ENCODE measurements at regions not wholly inside any gene's neighbourhood (a gene's known extent, or its start where the extent isn't known, plus 50 kb on each side); places are given as distances from the start of the nearest gene placed in this dataset.

DNA sequence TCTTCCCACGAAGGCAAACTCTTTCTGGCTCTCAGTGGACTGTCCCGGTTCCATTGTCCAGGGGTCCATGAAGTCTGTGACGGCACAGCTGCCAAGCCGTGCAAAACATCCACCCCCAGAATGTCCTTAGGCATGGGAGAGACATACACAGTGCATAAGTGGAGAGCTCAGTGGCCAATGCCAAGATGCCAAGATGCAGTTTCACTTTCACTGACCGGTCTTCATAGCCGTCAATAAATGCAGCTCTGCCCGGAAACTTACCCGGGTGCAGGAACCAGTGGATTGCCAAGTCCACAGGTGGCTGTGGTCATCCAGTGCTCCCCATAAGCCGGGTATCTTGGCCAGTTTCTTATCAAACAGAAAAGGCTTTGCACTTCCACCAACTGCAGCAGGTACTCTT, 162.3 kb downstream of the PTCSC3 start:
- DNase-seq: no peak
- Histone ChIP-seq H3K4me3 (no peak overlapping the region), H3K9me3 (no peaks in the 10 kb centered on the region), H3K27ac (no peak overlapping the region), H3K27me3 (ENCODE audit: low read depth) (no peaks in the 10 kb centered on the region), H3K4me1 (no peaks in the 10 kb centered on the region), H3K36me3 (no peaks in the 10 kb centered on the region)
- ATAC-seq: peak; percentile 58 to 69
- intact Hi-C loops (cut with DNase I): no loop called here
- TF ChIP-seq CTCF (IDR thresholded peaks at IDR 0.05): no peak

DNA sequence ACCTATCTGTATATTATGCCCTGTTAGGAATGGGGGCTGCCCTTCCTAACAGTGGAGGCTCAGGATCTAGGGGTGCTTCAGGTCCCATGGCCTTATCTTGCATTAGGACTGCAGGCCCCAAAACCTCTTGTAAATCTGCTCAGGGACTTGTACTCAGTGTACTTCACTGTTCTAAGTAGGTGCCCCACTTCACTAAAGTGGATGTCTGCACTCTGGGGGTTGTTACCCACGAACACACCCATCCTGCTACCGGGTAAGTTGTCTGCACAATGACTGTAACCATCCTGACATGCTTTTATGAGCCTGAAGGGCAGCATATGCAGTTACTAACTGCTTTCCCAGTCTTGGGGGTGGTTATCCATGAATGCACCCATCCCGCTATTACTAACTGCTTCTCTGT, 163.0 kb downstream of the PTCSC3 start:
- Histone ChIP-seq H3K27ac (no peak overlapping the region), H3K4me1 (no peaks in the 10 kb centered on the region), H3K36me3 (no peaks in the 10 kb centered on the region), H3K9me3 (no peaks in the 10 kb centered on the region), H3K27me3 (ENCODE audit: low read depth) (no peaks in the 10 kb centered on the region), H3K4me3 (no peak overlapping the region)
- intact Hi-C loops (cut with DNase I): no loop called here
- DNase-seq: no peak
- no peak for TF ChIP-seq CTCF (IDR thresholded peaks at IDR 0.05)
- ATAC-seq: peak; percentile 65 to 74

- Histone ChIP-seq H3K27ac (no peak overlapping the region), H3K27me3 (ENCODE audit: low read depth) (no peaks in the 10 kb centered on the region), H3K4me1 (no peaks in the 10 kb centered on the region), H3K9me3 (no peaks in the 10 kb centered on the region), H3K4me3 (no peak overlapping the region), H3K36me3 (no peaks in the 10 kb centered on the region)
- ATAC-seq: no peak
- intact Hi-C loops (cut with DNase I): no loop called here
- DNase-seq: no peak
- TF ChIP-seq CTCF (IDR thresholded peaks at IDR 0.05): no peak
Observed at GRCh38 chr14:36012621-36013020, 163.9 kb downstream of the PTCSC3 start.

DNA sequence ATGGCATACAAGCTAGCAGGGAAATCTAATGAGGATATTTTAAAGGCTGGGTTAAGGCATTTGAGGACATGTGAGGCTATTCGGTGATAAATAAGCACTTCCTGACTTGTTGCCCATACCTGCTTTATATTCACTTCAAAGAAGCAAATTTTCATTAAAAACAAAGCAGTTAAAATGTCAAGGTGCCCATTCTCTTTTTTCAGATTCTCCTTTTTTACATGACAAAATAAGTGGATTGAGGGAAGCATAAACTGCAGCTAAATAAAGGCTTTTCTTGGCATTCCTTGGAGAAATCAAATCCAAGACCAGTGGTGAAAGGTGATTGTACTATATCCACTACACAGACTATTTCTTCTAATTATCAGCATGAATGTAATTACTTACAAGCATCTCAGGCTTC, 166.9 kb downstream of the PTCSC3 start:
- Histone ChIP-seq H3K27me3 (ENCODE audit: low read depth) (no peaks in the 10 kb centered on the region), H3K4me1 (no peaks in the 10 kb centered on the region), H3K4me3 (no peak overlapping the region), H3K36me3 (no peaks in the 10 kb centered on the region), H3K9me3 (no peaks in the 10 kb centered on the region), H3K27ac (no peak overlapping the region)
- DNase-seq: no peak
- intact Hi-C loops (cut with DNase I): no loop called here
- TF ChIP-seq CTCF (IDR thresholded peaks at IDR 0.05): no peak
- ATAC-seq: no peak

DNA sequence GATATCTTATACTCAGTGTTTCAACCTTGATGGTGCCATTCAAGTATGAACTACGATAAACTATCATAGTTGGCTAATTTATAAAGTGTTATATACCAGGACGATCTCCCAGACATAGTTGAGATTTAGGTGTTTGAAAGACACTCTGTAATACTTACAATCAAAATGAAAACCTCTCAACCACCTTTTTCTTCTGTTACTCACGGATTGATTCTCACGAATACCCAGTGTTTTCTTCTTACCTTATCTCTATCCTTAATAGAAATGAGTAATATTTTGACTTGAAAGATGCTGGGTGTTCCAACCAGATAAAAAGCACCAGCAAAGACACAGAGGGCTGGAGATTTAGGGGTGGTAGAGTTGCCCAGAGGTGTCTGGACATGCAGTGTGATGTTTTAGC, 169.9 kb downstream of the PTCSC3 start:
- H3K4me1 ChIP-seq: no peaks in the 10 kb centered on the region

More for the DNA sequence above, 169.9 kb downstream of the PTCSC3 start:
- Histone ChIP-seq H3K27me3 (ENCODE audit: low read depth) (peaks cover 5% of the 10 kb centered on the region), H3K36me3 (no peaks in the 10 kb centered on the region), H3K9me3 (no peaks in the 10 kb centered on the region), H3K27ac (no peak overlapping the region), H3K4me3 (no peak overlapping the region)
- no peak for ATAC-seq
- no peak for TF ChIP-seq CTCF (IDR thresholded peaks at IDR 0.05)
- intact Hi-C loops (cut with DNase I): no loop called here
- DNase-seq: no peak
